ENCODE measurements at regions not wholly inside any gene's neighbourhood (a gene's known extent, or its start where the extent isn't known, plus 50 kb on each side); places are given as distances from the start of the nearest gene placed in this dataset.
"Not testable (repeated sequence)": the region's sequence is repeated elsewhere in the genome, so short reads cannot be mapped to it uniquely, and the experiment has no call there.

DNA sequence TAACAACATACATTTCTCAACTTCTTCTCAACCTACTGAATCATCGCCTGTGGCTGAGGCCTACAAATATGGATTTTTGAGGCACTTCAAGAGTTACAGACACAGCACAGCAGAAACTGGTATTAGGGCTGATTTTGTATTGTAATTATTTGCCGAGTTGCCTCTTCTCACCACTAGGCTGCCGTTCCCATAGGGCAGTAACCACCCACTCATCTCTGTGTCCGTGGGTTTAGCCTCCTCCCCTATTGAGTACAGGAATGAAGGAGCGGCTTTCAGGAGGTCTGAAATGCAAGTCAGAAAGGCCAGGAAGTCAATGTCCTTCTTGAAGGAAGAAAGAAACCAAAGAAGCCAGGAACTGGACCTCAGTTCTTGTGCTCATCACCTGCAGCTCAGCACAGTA lies 220.8 kb downstream of the MTHFS start:
- DNase-seq = no peak

GRCh38 chr15:79676621-79677020 lies 220.2 kb downstream of the MTHFS start:
- DNase-seq = no peak

GRCh38 chr15:79677241-79677640 lies 219.6 kb downstream of the MTHFS start:
- no peak for DNase-seq

- no peak for DNase-seq
Observed at GRCh38 chr15:79678032-79678701, 218.6 kb downstream of the MTHFS start.

DNA sequence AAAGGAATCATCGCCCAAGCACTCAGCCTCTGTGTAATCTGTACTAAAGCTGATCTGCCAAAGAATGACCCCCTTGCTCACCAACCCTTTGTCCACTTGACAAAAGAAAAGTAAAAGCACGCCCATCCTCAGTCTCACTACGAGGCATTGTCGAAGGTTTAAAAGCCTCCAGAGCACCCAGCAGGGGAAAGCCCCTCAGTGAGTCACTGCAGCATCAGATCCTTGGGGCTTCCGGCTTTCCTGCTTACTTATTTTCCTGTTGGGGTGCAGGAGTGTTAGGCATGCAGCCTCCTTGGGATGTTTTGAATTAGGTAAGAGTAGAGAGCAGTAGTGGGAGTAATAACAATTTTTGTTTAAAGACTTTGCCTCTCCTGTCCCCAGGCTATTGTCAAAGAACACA lies 216.1 kb downstream of the MTHFS start:
- no peak for DNase-seq

DNA sequence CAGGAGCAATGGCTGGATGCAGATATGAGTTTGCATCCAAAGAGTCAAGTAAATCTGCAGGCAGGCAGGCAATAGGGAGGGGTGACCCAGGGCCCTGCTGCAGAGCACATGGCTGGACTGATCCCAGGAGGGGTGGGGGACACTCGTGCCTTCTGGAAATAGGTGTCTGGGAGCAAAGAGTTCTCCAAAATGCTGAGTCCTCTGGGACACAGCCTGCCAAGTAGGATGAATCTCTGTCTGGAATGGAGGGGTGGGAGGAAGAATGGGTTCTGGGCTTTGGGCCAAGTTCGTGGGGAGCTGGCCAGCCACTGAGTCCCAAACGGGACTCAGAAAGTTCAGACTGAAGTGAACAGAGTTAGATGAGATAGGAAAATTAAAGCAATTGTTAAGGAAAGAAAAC lies 214.5 kb downstream of the MTHFS start:
- no peak for DNase-seq

DNA sequence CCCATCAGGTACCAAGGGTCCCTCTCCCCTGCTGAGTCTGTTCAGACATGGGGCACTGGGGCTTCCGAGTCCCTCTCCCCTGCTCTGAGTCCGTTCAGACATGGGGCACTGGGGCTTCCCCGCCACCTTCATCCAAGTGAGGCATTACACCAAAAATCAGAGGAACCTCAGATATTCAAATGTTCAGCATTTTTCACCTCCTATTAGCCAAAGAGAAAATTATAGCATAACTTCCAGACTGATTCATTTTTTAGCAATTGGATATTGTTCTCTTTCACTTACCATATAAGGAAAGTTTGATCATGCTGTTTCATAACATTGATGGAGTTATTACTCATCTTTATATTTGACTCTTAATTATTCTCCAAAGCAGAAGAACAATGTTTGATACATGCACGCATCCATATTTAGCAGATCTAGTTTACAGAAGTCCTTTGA lies 213.9 kb downstream of the MTHFS start:
- DNase-seq = no peak

GRCh38 chr15:79689030-79689429 lies 207.8 kb downstream of the MTHFS start:
- no peak for DNase-seq

DNA sequence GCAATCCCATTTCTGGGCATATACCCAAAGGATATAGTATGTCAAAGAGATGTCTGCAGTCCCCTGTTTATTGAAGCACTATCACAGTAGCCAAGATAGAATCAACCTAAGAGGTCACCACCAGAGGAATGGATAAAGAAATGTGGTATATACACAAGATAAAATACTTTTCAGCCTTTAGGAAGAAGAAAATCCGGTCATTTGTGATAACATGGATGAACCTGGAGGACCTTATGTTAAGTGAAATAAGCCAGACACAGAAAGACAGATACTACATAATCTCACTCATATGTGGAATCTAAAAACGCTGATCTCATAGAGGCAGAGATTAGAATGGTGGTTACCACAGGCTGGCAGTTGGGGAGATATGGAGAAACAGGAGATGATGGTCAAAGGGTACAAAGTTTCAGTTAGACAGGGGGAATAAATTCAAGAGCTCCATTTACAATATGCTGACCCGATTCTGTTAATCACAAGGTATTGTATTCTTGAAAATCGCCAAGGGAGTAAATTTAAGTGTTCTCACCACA lies 195.8 kb downstream of the MTHFS start:
- DNase-seq = no peak

DNA sequence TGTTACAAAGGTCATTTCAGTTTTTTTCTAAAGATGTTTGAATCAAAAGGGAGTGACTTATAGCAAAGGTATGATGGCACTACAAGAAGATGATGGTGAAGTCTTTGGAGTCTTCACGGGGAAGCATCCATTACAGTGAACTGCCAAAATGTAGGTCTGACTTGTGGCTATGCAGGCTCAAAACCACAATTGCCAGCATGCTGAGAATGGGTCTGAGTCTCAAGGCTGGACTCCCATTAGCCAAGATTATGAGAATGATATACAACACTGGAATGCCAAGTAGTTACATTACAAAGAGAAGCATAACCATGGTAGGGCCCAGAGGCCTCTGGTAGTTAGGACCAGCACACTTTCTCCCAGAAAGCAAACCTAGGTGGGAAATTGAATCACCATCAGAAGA lies 194.2 kb downstream of the MTHFS start:
- no peak for DNase-seq

- no peak for DNase-seq
Observed at GRCh38 chr15:79721256-79721655, 175.6 kb downstream of the MTHFS start.

DNA sequence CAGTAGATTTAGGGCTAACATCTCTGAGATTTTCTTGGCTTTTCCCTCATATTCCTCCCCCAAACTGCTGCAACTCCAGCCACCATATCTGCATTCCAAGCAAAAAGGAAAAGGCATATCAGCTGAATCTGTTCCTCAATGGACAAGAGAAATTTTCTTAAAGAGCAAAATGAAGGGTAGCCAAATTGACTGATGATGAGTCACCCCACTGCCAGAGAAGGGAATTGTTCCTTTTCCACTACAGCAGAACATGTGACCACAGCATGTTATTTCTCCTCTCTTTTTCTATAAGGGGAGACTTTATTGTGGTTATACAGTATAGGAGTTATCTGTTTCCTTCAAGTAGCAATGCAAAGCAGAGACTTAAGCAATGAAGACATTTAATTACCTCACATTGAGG lies 172.5 kb downstream of the MTHFS start:
- DNase-seq = no peak

GRCh38 chr15:79724804-79725203 lies 172.0 kb downstream of the MTHFS start:
- no peak for DNase-seq

DNA sequence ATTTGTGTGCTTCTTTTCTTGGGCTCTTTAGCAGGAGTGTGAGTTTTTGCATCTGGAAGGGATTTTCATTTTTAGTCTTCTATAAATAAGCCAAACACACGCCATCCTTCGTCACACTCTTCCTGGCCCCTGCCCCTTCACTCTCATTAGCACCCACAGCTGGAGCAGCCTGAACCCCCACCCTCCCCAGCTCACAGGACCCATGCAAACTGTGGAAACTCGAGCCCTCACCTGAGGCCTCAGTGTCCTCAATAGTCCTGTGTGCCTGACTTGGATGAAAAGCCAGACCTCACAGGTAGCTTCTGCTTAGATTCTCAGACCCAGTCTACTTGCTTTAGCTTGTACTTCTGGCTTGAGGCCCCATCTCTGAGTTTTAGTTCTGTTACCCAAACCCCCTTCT lies 167.9 kb downstream of the MTHFS start:
- DNase-seq = no peak

DNA sequence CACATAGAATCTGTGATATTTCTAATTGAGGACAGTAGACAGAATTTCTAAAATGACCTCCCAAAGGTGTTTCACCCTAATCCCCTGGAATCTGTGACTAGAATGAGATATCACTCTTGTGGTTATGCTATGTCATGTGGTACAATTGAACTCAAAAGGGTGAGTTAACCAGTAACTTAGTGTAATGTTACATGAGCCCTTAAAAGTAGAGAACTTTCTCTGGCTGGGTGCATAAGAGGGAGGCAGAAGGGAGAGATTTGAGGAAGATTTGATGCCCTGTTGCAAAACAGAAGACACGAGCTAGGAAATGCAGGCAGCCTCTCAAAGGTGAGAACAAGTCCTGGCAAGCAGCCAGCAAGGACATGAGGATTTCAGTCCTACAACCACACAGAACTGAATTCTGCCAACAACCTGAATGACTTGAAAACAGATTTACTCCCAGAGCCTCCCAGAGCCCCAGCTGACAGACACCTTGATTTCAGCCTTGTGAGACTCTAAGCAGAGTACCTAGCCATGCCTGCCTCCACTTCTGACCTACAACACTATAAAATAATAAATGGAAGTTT lies 160.3 kb downstream of the MTHFS start:
- DNase-seq = no peak

DNA sequence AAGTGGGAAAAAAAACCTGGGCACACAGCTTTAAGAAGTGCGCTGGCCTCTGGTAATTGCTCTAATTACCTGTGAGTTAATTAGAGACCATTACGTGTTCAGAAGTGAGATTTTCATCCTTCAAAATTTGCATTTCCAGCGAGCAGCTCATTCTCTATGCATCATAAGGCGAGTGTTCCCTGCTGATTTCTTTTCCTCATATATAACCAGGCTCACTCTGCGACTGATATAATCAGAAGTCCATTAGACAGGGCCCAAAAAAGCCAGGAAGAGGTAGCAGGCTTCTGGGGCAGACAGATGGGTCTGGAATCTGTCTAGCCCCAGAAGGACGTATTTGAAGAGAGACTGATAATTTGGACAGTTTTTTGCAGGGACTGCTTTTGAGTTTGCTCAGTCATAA lies 158.7 kb downstream of the MTHFS start:
- DNase-seq = no peak

DNA sequence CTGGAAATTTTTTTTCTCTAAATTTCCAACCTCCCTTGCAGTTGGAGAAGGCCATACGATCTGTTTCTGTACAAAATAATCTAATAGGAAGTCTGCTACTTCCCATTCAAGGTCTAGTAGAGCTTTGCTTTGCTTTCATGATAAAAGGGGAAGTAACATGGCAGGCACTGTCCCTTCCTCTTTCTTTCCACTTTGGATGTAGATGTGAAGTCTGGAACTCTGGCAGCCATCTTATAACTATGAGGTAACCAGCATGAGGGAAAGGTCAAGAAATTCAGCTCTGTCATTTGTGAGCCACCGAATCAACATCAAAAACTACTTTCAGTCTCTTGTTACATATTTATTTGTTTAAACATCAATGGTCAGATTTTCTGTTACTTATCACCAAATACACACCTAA lies 156.3 kb downstream of the MTHFS start:
- DNase-seq = no peak

DNA sequence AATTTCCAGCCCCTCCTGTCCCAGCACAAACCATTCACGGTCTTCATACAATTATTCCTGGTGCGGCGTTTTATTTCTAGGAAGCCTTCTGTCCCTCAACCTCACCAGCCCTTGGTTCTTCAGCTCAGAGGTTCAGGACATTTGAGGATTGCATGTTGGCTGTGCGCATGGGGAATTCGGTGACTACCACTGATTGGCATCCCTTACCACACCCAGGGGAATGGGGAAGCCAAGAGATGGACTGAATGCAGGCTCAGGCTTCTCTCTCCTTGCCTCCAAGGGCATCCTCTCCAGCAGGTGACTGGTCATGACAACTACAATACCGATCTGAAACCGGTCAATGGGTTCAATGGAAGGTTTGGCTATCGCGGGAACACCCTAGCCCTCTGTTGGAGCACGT lies 153.8 kb downstream of the MTHFS start:
- no peak for DNase-seq

DNA sequence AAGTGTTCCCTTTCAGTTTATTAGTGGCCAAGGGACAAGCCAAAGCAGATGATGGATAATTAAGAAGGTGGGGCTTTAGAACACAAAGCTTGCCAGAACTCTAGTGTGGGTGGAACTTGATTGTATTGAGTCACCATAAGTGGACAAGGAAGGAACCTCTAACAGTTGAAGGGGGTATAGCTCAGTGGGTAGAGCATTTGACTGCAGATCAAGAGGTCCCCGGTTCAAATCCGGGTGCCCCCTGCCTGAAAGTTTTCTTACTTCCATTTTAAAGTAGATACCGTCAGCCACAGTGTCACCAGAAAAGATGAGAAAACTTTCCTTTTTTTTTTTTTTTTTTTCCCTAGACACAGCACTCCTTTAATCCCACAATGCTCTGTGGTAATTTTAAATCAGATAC lies 152.3 kb downstream of the MTHFS start:
- DNase-seq = not testable (repeated sequence)

DNA sequence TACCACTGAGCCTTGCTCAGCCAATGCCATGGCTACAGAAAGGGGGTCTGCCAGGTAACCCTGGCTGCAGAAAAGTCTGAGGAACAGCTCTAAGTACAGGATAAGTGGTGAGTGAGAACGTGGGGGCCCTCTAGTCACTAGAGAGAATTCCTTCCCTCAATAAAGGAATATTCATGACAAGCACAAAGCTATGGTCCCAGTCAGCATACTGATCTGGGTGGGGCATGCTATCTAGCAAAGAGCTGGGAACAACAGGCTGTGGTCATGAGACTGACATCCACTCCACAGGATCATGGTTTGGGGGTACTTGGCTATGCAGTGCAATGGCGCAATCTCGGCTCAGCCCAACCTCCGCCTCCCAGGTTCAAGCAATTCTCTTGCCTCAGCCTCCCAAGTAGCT lies 140.4 kb downstream of the MTHFS start:
- no peak for DNase-seq

- DNase-seq = no peak
Observed at GRCh38 chr15:79765081-79765480, 131.7 kb downstream of the MTHFS start.

GRCh38 chr15:79769069-79769481 lies 127.7 kb downstream of the MTHFS start:
- DNase-seq = no peak

GRCh38 chr15:79769933-79770759 lies 126.7 kb downstream of the MTHFS start:
- DNase-seq = no peak

DNA sequence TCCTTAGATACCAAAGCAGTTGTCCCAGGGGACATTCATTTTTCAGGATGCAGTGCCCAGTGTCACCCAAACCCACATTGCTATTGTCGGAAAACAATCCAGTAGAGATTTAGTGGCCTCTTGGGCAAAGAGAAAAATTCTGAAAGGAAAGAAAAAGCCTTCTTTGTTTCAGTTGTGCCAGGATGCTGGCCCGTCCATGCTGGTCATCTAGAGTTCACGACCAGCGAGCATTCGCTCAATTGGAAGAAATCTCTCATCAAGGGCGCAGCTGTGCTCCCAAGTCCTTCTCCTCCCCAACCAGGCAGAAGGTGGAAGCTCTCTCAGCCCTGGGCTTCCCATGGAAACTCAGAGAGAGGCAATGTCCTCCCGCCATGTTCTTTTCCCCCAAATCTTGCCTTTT lies 123.7 kb downstream of the MTHFS start:
- DNase-seq = no peak
